ENCODE measurements at regions not wholly inside any gene's neighbourhood (a gene's known extent, or its start where the extent isn't known, plus 50 kb on each side); places are given as distances from the start of the nearest gene placed in this dataset.

- no peak for TF ChIP-seq CTCF (IDR thresholded peaks at IDR 0.05; ENCODE audit: poor library complexity)
- TF ChIP-seq EZH2 (IDR thresholded peaks at IDR 0.05; ENCODE audit: borderline replicate concordance) = no peak
These were observed 236.6 kb upstream of the MOCS1 start for GRCh38 chr6:40170856-40171255.
